ENCODE measurements at regions not wholly inside any gene's neighbourhood (a gene's known extent, or its start where the extent isn't known, plus 50 kb on each side); places are given as distances from the start of the nearest gene placed in this dataset.

DNA sequence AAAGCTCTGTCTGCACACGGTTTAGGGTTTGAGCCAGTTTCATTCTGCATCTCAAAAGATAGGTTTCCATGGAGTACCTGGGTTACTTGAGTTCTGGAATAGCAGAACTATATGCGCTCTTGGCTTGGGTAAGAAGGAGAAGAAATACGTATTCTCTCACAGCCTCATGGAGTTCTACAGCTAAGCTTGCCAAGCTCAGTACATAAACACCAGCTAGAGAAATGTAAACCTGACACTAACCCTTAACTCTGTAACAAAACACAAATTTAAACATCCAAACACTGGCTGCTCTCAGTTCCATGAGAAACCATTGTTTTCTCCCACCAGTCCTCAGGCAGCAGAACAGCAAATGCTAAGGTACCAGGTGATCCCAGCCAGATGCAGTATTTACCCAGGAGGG is 557.2 kb downstream of the INHBA start:
- Histone ChIP-seq H3K27ac (no peak overlapping the region), H3K9me3 (ENCODE audit: low read depth) (no peaks in the 10 kb centered on the region), H3K4me1 (ENCODE audit: low read depth) (no peaks in the 10 kb centered on the region), H3K4me3 (no peak overlapping the region), H3K36me3 (no peaks in the 10 kb centered on the region), H3K27me3 (no peaks in the 10 kb centered on the region)
- TF ChIP-seq, protein P1, sequence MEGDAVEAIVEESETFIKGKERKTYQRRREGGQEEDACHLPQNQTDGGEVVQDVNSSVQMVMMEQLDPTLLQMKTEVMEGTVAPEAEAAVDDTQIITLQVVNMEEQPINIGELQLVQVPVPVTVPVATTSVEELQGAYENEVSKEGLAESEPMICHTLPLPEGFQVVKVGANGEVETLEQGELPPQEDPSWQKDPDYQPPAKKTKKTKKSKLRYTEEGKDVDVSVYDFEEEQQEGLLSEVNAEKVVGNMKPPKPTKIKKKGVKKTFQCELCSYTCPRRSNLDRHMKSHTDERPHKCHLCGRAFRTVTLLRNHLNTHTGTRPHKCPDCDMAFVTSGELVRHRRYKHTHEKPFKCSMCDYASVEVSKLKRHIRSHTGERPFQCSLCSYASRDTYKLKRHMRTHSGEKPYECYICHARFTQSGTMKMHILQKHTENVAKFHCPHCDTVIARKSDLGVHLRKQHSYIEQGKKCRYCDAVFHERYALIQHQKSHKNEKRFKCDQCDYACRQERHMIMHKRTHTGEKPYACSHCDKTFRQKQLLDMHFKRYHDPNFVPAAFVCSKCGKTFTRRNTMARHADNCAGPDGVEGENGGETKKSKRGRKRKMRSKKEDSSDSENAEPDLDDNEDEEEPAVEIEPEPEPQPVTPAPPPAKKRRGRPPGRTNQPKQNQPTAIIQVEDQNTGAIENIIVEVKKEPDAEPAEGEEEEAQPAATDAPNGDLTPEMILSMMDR (IDR thresholded peaks at IDR 0.05; ENCODE audit: low read depth, low read length) = no peak
- DNase-seq (ENCODE audit: low read depth in 1 of 2, low spot score in 1 of 2) = no peak

DNA sequence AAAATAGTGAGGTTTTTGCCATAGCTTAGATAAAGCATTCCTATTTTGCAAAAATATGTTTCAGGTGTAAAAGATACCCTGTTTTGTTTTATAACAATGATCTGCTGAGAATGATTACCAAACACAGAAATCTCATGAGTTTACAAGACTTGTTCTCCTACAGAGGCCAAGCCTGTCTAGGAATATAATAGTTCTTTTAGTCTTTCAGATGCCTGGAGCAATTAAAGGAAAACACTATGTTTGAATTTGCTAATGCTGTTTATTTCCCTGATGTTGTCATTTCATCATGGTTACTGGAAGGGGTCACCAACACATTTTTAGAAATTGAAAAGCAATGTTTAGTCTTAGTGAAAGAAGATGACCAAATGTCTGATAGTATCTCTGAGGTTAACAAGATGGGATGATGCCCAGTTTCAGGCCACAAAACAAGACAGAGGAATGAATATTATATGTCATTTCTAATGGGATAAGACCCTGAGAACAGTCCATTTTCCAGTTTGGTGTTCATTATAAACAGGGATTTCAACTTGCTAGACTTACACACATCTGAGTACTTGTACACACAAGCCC is 559.9 kb downstream of the INHBA start:
- no peaks in the 10 kb centered on the region for H3K9me3 ChIP-seq (ENCODE audit: low read depth)
- H3K4me1 ChIP-seq (ENCODE audit: low read depth) = no peaks in the 10 kb centered on the region
- TF ChIP-seq, protein P1 (IDR thresholded peaks at IDR 0.05; ENCODE audit: low read depth, low read length) = no peak

DNA sequence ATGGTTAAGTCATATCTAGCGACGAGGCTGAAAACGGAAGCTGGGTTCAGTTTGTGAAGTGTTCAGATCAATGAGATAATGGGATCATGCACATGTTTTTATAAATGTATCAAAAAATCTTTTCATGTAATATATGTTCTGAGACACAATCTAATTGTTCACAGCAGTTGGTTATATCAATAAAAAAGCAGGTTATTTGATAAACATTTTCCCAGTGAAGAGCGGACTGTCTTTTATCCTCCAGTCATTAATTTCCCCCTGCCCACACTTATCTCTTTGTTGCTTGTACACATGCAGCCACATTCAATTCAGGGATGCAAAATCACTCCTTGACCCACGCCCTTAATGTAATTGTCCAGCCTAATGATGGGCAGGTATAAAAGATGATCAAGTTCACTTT is 563.1 kb downstream of the INHBA start:
- H3K36me3 ChIP-seq = no peaks in the 10 kb centered on the region
- no peaks in the 10 kb centered on the region for H3K4me1 ChIP-seq (ENCODE audit: low read depth)
- H3K27ac ChIP-seq = no peak overlapping the region
- DNase-seq (ENCODE audit: low read depth in 1 of 2, low spot score in 1 of 2) = no peak
- no peaks in the 10 kb centered on the region for H3K27me3 ChIP-seq
- no peaks in the 10 kb centered on the region for H3K9me3 ChIP-seq (ENCODE audit: low read depth)
- no peak overlapping the region for H3K4me3 ChIP-seq
- TF ChIP-seq, protein P1 (IDR thresholded peaks at IDR 0.05; ENCODE audit: low read depth, low read length) = no peak

More for the DNA sequence above, 559.9 kb downstream of the INHBA start:
- no peak for DNase-seq (ENCODE audit: low read depth in 1 of 2, low spot score in 1 of 2)
- Histone ChIP-seq H3K27me3 (no peaks in the 10 kb centered on the region), H3K27ac (no peak overlapping the region), H3K4me3 (no peak overlapping the region), H3K36me3 (no peaks in the 10 kb centered on the region)

DNA sequence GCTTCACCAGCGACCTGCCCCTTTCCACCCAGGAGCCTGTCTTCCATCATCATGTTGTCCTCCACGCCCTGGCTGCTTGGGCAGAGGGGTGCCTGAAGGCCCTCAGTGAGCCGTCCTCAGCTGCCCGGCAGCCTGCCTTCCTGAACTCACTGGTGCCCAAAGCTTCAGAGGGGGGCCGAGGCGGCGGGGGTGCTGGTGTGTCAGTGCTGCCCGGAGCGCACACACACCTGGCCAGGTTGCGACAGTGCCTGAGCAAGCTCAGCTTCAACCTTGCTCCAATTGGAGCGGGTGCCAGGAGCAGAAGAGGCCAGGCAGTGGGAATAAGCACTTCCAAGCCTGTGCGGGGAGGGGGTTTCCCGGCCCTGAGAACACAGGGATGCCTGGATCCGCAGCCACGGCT is 566.3 kb downstream of the INHBA start:
- Histone ChIP-seq H3K4me3 (no peak overlapping the region), H3K9me3 (ENCODE audit: low read depth) (no peaks in the 10 kb centered on the region), H3K4me1 (ENCODE audit: low read depth) (peaks cover 12% of the 10 kb centered on the region), H3K27me3 (no peaks in the 10 kb centered on the region), H3K27ac (no peak overlapping the region), H3K36me3 (no peaks in the 10 kb centered on the region)
- TF ChIP-seq, protein P1 (IDR thresholded peaks at IDR 0.05; ENCODE audit: low read depth, low read length) = no peak
- DNase-seq (ENCODE audit: low read depth in 1 of 2, low spot score in 1 of 2) = no peak

DNA sequence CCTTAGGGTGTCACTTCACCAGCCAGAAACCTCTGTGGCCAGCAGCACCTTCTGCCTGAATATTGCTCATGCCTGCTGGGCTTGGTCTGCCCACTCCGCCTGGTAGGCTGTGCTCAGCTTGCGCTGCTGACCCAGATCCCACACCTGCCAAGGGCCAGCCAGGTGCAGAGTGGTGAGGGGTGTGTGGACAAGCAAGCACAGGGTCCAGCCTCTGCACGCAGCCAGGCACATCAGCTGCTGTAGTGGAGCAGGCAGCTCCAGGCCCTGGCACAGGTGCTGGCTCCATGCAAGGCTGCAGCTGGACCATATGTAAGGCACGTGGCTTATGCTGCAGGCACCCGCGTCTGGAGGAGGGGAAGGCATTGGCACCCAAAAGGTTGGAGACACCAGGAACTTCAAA is 567.4 kb downstream of the INHBA start:
- H3K9me3 ChIP-seq (ENCODE audit: low read depth) = no peaks in the 10 kb centered on the region
- no peak overlapping the region for H3K4me3 ChIP-seq
- H3K27me3 ChIP-seq = no peaks in the 10 kb centered on the region
- no peak overlapping the region for H3K27ac ChIP-seq
- peaks cover 12% of the 10 kb centered on the region for H3K4me1 ChIP-seq (ENCODE audit: low read depth)
- no peaks in the 10 kb centered on the region for H3K36me3 ChIP-seq
- DNase-seq (ENCODE audit: low read depth in 1 of 2, low spot score in 1 of 2) = no peak
- TF ChIP-seq, protein P1 (IDR thresholded peaks at IDR 0.05; ENCODE audit: low read depth, low read length) = no peak
